C4-2B (cell line): ENCODE measurements at regions not wholly inside any gene's neighbourhood (a gene's known extent, or its start where the extent isn't known, plus 50 kb on each side); places are given as distances from the start of the nearest gene placed in this dataset.

Experiments
- H3K27ac ChIP-seq: fragments of 450-650 bp; 2 replicates; pipeline ENCODE4 v1.5.1; 2017
- CTCF ChIP-seq: fragments of 450-650 bp; conservative IDR thresholded peaks from 2 replicates; pipeline ENCODE4 v1.5.1; 2017; ENCODE audit warnings: mild to moderate bottlenecking
- ZFX ChIP-seq: fragments of 450-650 bp; IDR thresholded peaks from 2 replicates; pipeline ENCODE4 v1.6.1; 2017

- H3K27ac ChIP-seq = no peak overlapping the region
- TF ChIP-seq ZFX (no peak), CTCF (no peak)
These were observed 1292.2 kb upstream of the ZEB2 start for GRCh38 chr2:145812165-145812554.

DNA sequence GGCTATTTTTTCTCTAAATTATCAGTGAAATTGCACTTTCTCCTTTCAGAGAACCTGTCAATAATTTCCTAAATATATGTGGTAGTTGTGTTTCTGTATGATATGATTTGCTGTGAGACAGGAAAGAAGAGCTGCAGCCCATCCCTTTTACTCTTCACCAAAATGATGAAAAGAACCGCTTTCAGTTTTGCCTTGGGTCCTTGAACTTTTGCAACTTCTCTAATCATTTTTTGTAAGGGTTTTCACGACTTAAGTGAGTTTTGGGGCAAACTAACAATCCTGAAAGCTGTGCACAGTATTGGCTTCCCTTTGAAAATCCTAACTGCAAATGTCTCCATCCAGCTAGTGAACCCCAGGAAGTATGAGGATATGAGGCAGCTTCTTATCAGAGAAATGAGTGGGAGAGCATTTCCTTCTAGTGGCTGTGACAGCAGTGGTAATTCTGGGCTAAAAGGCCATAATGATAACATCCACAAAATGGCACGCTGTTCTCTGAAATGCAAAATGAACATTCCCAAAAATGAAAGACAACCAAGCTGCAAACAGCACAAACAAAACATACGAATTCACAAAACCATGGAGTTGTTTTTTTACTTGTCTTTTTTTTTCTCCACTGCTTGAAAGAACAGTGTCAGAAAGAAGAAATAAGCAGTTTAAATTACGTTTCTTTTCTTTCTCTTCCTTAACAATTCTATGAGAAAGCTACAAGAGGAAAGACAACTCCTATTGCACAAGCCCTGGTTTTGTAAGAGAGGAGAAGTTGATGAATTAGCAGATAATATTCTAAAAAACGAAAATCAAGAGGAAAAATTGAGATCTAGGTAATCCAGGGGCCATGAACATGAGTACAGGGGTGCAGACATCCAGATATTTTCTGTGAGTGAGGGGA is 1291.6 kb upstream of the ZEB2 start:
- no peak for TF ChIP-seq ZFX
- no peak for TF ChIP-seq CTCF
- no peak overlapping the region for H3K27ac ChIP-seq

DNA sequence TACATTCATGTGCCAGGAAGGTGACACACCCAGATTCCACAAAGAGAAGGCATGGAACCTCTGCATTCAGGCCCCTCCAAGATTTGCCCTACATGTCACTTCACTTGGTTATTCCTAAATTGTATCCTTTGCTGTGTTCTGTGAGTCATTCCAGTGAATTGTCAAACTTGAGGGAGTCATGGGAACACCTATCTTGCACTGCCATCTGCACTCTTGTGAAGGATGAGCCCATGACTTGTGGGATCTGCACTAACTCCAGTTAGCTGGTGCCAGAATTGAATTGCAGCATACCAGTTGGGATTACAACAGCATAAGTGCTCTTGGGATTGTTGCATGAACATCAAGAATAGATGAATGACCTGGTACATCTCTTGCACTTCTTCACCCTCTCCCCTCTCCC is 1288.0 kb upstream of the ZEB2 start:
- H3K27ac ChIP-seq = no peak overlapping the region
- TF ChIP-seq ZFX (no peak), CTCF (no peak)

DNA sequence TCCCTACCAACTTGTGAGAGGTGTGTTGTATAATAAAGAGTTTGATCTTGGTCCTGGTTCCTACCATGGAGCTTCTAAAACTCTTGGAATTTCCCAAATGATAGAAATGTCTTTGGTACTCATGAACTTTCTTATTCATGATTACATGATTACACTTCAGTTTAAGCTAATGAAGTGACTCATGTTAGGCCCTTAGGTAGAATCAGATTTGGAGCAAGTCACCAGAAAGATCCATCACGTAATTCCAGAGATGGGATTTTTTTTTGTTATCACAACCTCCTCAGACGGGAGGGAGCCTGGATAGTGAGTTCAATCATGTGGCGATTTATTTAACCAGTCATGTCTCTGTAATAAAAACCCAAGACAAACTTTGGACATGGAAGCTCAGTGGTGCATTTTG is 1287.6 kb upstream of the ZEB2 start:
- no peak overlapping the region for H3K27ac ChIP-seq
- TF ChIP-seq CTCF = no peak
- no peak for TF ChIP-seq ZFX

DNA sequence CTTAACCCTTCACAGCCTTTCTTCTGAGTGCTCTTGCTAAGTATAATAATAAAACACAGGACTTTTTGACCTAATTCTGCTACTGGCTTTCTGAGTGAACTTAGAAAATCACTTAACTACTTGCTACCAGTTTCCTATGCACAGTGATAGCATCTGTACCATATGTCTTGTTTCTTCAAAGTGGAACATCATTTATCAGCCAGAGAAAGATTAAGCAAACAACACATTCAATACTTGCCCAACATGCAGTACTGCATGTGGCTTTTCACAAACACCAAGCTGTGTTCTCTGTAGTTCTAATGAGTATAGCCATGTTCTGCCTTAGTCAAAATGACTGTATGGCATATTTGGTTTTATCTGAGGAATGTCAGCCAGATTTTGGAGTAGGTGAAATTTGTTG is 1286.6 kb upstream of the ZEB2 start:
- no peak overlapping the region for H3K27ac ChIP-seq
- TF ChIP-seq ZFX = no peak

- no peak for TF ChIP-seq CTCF
- TF ChIP-seq ZFX = no peak
- H3K27ac ChIP-seq = no peak overlapping the region
These were observed 1282.2 kb upstream of the ZEB2 start for GRCh38 chr2:145802133-145802532.

GRCh38 chr2:145801210-145801609 is 1281.3 kb upstream of the ZEB2 start:
- H3K27ac ChIP-seq = no peak overlapping the region

More at GRCh38 chr2:145801210-145801609, 1281.3 kb upstream of the ZEB2 start:
- TF ChIP-seq ZFX (no peak), CTCF (no peak)
